H9 (cell line): ENCODE measurements at regions not wholly inside any gene's neighbourhood (a gene's known extent, or its start where the extent isn't known, plus 50 kb on each side); places are given as distances from the start of the nearest gene placed in this dataset.

Experiments used
- DNase-seq: peaks from one replicate; pipeline ENCODE4 v3.0.0-alpha.2; 2017
- H2AFZ ChIP-seq: one replicate; pipeline ENCODE4 v1.6.1; 2013; ENCODE audit warnings: mild to moderate bottlenecking, low read length, control low read depth, moderate library complexity
- H2AK5ac ChIP-seq: 2 replicates; pipeline ENCODE4 v1.6.1; 2013; ENCODE audit warnings: low read length, control low read depth, mixed read lengths; ENCODE audit not compliant: insufficient read length
- H2BK120ac ChIP-seq: one replicate; pipeline ENCODE4 v1.6.1; 2013; ENCODE audit warnings: low read depth, mild to moderate bottlenecking, low read length, control low read depth, inconsistent platforms; ENCODE audit not compliant: poor library complexity, severe bottlenecking
- H2BK12ac ChIP-seq: 2 replicates; pipeline ENCODE4 v1.6.1; 2013; ENCODE audit warnings: low read length, control low read depth, mixed read lengths, low read depth; ENCODE audit not compliant: insufficient read length
- H2BK15ac ChIP-seq: 2 replicates; pipeline ENCODE4 v1.6.1; 2013; ENCODE audit warnings: low read depth, low read length, control low read depth
- H2BK20ac ChIP-seq: one replicate; pipeline ENCODE4 v1.6.1; 2013; ENCODE audit warnings: low read depth, mild to moderate bottlenecking, low read length, control low read depth, inconsistent platforms; ENCODE audit not compliant: poor library complexity, severe bottlenecking
- H2BK5ac ChIP-seq: 2 replicates; pipeline ENCODE4 v1.6.1; 2013; ENCODE audit warnings: low read length, control low read depth, mixed read lengths; ENCODE audit not compliant: insufficient read length
- H3K14ac ChIP-seq: 2 replicates; pipeline ENCODE4 v1.6.1; 2013; ENCODE audit warnings: low read length, control low read depth; ENCODE audit not compliant: insufficient read depth
- H3K18ac ChIP-seq: 2 replicates; pipeline ENCODE4 v1.6.1; 2013; ENCODE audit warnings: low read depth, mild to moderate bottlenecking, mixed read lengths, low read length, control low read depth; ENCODE audit not compliant: insufficient read length
- H3K23ac ChIP-seq: 2 replicates; pipeline ENCODE4 v1.6.1; 2013; ENCODE audit warnings: low read length, control low read depth, mixed read lengths, low read depth; ENCODE audit not compliant: insufficient read length
- H3K23me2 ChIP-seq: 2 replicates; pipeline ENCODE4 v1.6.1; 2013; ENCODE audit warnings: low read depth, mild to moderate bottlenecking, mixed read lengths, low read length, control low read depth; ENCODE audit not compliant: insufficient read length, poor library complexity, severe bottlenecking
- H3K27ac ChIP-seq: 2 replicates; pipeline ENCODE4 v1.5.1; 2013; ENCODE audit warnings: low read length, control low read depth, mixed read lengths, low read depth; ENCODE audit not compliant: insufficient read length
- H3K27me3 ChIP-seq: 2 replicates; pipeline ENCODE4 v1.6.1; 2013; ENCODE audit warnings: low read length, control low read depth, inconsistent platforms; ENCODE audit not compliant: insufficient read depth
- H3K4ac ChIP-seq: 2 replicates; pipeline ENCODE4 v1.6.1; 2013; ENCODE audit warnings: low read depth, mild to moderate bottlenecking, control low read depth, inconsistent platforms, low read length, moderate library complexity
- H3K4me1 ChIP-seq: 2 replicates; pipeline ENCODE4 v1.6.1; 2013; ENCODE audit warnings: low read length, control low read depth, inconsistent platforms; ENCODE audit not compliant: insufficient read depth
- H3K4me2 ChIP-seq: 2 replicates; pipeline ENCODE4 v1.6.1; 2013; ENCODE audit warnings: low read length, control low read depth, mixed read lengths; ENCODE audit not compliant: insufficient read length, insufficient read depth
- H3K56ac ChIP-seq: 2 replicates; pipeline ENCODE4 v1.6.1; 2013; ENCODE audit warnings: low read depth, mild to moderate bottlenecking, mixed read lengths, low read length, control low read depth; ENCODE audit not compliant: insufficient read length
- H3K79me1 ChIP-seq: 2 replicates; pipeline ENCODE4 v1.6.1; 2013; ENCODE audit warnings: low read depth, mild to moderate bottlenecking, moderate library complexity, low read length, control low read depth, inconsistent platforms; ENCODE audit not compliant: insufficient read depth, poor library complexity, severe bottlenecking
- H3K79me2 ChIP-seq: 2 replicates; pipeline ENCODE4 v1.6.1; 2013; ENCODE audit warnings: low read length, control low read depth, inconsistent platforms; ENCODE audit not compliant: insufficient read depth
- H3K9ac ChIP-seq: 2 replicates; pipeline ENCODE4 v1.6.1; 2013; ENCODE audit warnings: low read length, control low read depth, mixed read lengths; ENCODE audit not compliant: insufficient read length; ENCODE audit errors: extremely low read depth
- H3K9me3 ChIP-seq: one replicate; pipeline ENCODE4 v1.6.1; 2013; ENCODE audit warnings: low read depth, low read length, inconsistent platforms; ENCODE audit not compliant: control insufficient read depth
- H3T11ph ChIP-seq: one replicate; pipeline ENCODE4 v1.6.1; 2013; ENCODE audit warnings: mild to moderate bottlenecking, low read length, control low read depth, inconsistent platforms
- H4K20me1 ChIP-seq: one replicate; pipeline ENCODE4 v1.6.1; 2013; ENCODE audit not compliant: control insufficient read depth, insufficient read length, insufficient read depth
- H4K5ac ChIP-seq: 2 replicates; pipeline ENCODE4 v1.6.1; 2013; ENCODE audit warnings: low read depth, mild to moderate bottlenecking, mixed read lengths, low read length, control low read depth; ENCODE audit not compliant: insufficient read length
- H4K8ac ChIP-seq: replicated peaks from 2 replicates; pipeline ENCODE4 v1.6.1; 2013; ENCODE audit warnings: low read length, control low read depth, mixed read lengths, low read depth; ENCODE audit not compliant: insufficient read length
- H4K91ac ChIP-seq: 2 replicates; pipeline ENCODE4 v1.6.1; 2013; ENCODE audit warnings: low read depth, mild to moderate bottlenecking, moderate library complexity, mixed read lengths, low read length, control low read depth; ENCODE audit not compliant: insufficient read length
- H3K27ac Mint-ChIP-seq, 3 experiments: 2 replicates in 2 of 3; 3 replicates in 1 of 3; pipeline ENCODE4 v1.8.0; 2020 to 2021; ENCODE audit warnings: mixed read lengths in 3 of 3, mild to moderate bottlenecking in 1 of 3, moderate library complexity in 1 of 3
- H3K27me3 Mint-ChIP-seq: 2 replicates; pipeline ENCODE4 v1.8.0; 2021; ENCODE audit warnings: low read depth, mild to moderate bottlenecking, moderate library complexity, mixed read lengths
- H3K36me3 Mint-ChIP-seq, 3 experiments: 2 replicates in 2 of 3; 3 replicates in 1 of 3; pipeline ENCODE4 v1.8.0; 2020 to 2021; ENCODE audit warnings: low read depth in 3 of 3, mixed read lengths in 3 of 3; ENCODE audit not compliant: insufficient read depth in 1 of 3
- H3K4me1 Mint-ChIP-seq, 2 experiments: 2 replicates each; pipeline ENCODE4 v1.8.0; 2020; ENCODE audit warnings: mixed read lengths in 2 of 2
- H3K4me3 Mint-ChIP-seq, 2 experiments: 2 replicates in 1 of 2; 3 replicates in 1 of 2; pipeline ENCODE4 v1.8.0; 2020 to 2021; ENCODE audit warnings: mild to moderate bottlenecking in 2 of 2, mixed read lengths in 2 of 2, moderate library complexity in 1 of 2
- H3K9me3 Mint-ChIP-seq, 2 experiments: 2 replicates in 1 of 2; 3 replicates in 1 of 2; pipeline ENCODE4 v1.8.0; 2020; ENCODE audit warnings: mild to moderate bottlenecking in 2 of 2, mixed read lengths in 2 of 2, moderate library complexity in 1 of 2
- CTCF ChIP-seq: fragments of 200-600 bp; sonication (generic); conservative IDR thresholded peaks from 3 replicates; pipeline ENCODE4 v1.8.0; 2021; ENCODE audit warnings: antibody characterized with exemption, mild to moderate bottlenecking
- WGBS: extraction: QIAGEN DNeasy Blood & Tissue Kit; methylation state at CpG from one replicate; pipeline ENCODE4 v1.1.7; 2013; ENCODE audit warnings: missing lambda C conversion rate, low lambda C conversion rate, mixed read lengths; ENCODE audit not compliant: insufficient read length; ENCODE audit errors: extremely low coverage; 5-methylcytosine and 5-hydroxymethylcytosine counted together

GRCh38 chr22:48782811-48783511 is 1044.7 kb downstream of the BRD1 start:
- DNase-seq = peak; percentile 59
- Histone ChIP-seq H4K20me1 (no peaks in the 10 kb centered on the region), H2BK12ac (no peak overlapping the region), H3K23me2 (no peaks in the 10 kb centered on the region), H3T11ph (no peak overlapping the region), H4K8ac (no peak overlapping the region), H3K9me3 (no peaks in the 10 kb centered on the region), H2BK15ac (no peak overlapping the region), H3K14ac (no peak overlapping the region), H3K23ac (no peak overlapping the region), H2BK20ac (no peak overlapping the region), H2AFZ (no peak overlapping the region), H3K4ac (no peak overlapping the region), H2BK120ac (no peak overlapping the region), H2BK5ac (no peak overlapping the region), H2AK5ac (no peak overlapping the region), H3K79me1 (no peaks in the 10 kb centered on the region), H3K27ac (no peak overlapping the region), H3K56ac (no peak overlapping the region), H3K79me2 (no peaks in the 10 kb centered on the region), H3K4me1 (peaks cover 4% of the 10 kb centered on the region; the same call in 1 of the 2 replicates), H3K27me3 (no peaks in the 10 kb centered on the region), H3K9ac (no peak overlapping the region), H4K91ac (no peak overlapping the region), H4K5ac (no peak overlapping the region), H3K18ac (no peak overlapping the region), H3K4me2 (no peak overlapping the region)
- H3K4me3 Mint-ChIP-seq = peak overlapping the region in 1 of 2 experiments; percentile 12; a peak in 1 of 5 replicates
- no CpG with 5 or more reads among the region's 16 CpGs for WGBS
- peaks cover 14% of the 10 kb centered on the region in 2 experiments for H3K4me1 Mint-ChIP-seq
- H3K27ac Mint-ChIP-seq = peak overlapping the region in 1 of 3 experiments; percentile 68; a peak in 2 of 7 replicates
- H3K36me3 Mint-ChIP-seq = no peaks in the 10 kb centered on the region; a peak in 2 of 7 replicates
- peaks cover 0 to 1% of the 10 kb centered on the region in 2 experiments; a peak in 3 of 5 replicates for H3K9me3 Mint-ChIP-seq
- TF ChIP-seq CTCF = peak; percentile 80
- peaks cover 7% of the 10 kb centered on the region; the same call in 1 of the 2 replicates for H3K27me3 Mint-ChIP-seq
